Muscle layer of duodenum (tissue), 2 donors: ENCODE measurements at regions not wholly inside any gene's neighbourhood (a gene's known extent, or its start where the extent isn't known, plus 50 kb on each side); places are given as distances from the start of the nearest gene placed in this dataset.

Experiments
- H3K27ac ChIP-seq: one replicate; pipeline ENCODE4 v1.7.0; 2013; ENCODE audit warnings: mild to moderate bottlenecking, low read length
- H3K27me3 ChIP-seq: one replicate; pipeline ENCODE4 v1.7.0; 2013; ENCODE audit warnings: low read depth, mild to moderate bottlenecking, control low read depth, low read length
- H3K36me3 ChIP-seq, 2 donors: one replicate each; pipeline ENCODE4 v1.7.0; 2013; ENCODE audit warnings: low read length in 2 of 2, control low read depth in 1 of 2, mild to moderate bottlenecking in 1 of 2; ENCODE audit not compliant: insufficient read depth in 2 of 2, control insufficient read depth in 1 of 2
- H3K4me1 ChIP-seq, 2 donors: one replicate each; pipeline ENCODE4 v1.7.0; 2013; ENCODE audit warnings: low read length in 2 of 2, mild to moderate bottlenecking in 2 of 2, control low read depth in 1 of 2, moderate library complexity in 1 of 2; ENCODE audit not compliant: insufficient read depth in 2 of 2, control insufficient read depth in 1 of 2
- H3K4me3 ChIP-seq, 2 donors: one replicate each; pipeline ENCODE4 v1.7.0; 2013; ENCODE audit warnings: low read length in 2 of 2, low read depth in 1 of 2, mild to moderate bottlenecking in 1 of 2
- H3K9me3 ChIP-seq, 2 donors: one replicate each; pipeline ENCODE4 v1.7.0; 2013; ENCODE audit warnings: low read length in 2 of 2, control low read depth in 1 of 2, mild to moderate bottlenecking in 1 of 2; ENCODE audit not compliant: control insufficient read depth in 1 of 2
- donor health status: healthy.

- no peak overlapping the region for H3K27ac ChIP-seq
- peaks cover 0 to 3% of the 10 kb centered on the region in 2 donors for H3K9me3 ChIP-seq
Observed at GRCh38 chr9:81408951-81409350, 280.4 kb downstream of the TLE1 start.

GRCh38 chr9:81404931-81405598 lies 284.3 kb downstream of the TLE1 start:
- no peaks in the 10 kb centered on the region for H3K27me3 ChIP-seq
- H3K9me3 ChIP-seq = no peaks in the 10 kb centered on the region
- H3K36me3 ChIP-seq = no peaks in the 10 kb centered on the region
- H3K4me1 ChIP-seq = no peaks in the 10 kb centered on the region
- H3K4me3 ChIP-seq = no peak overlapping the region
- no peak overlapping the region for H3K27ac ChIP-seq

More at GRCh38 chr9:81408951-81409350, 280.4 kb downstream of the TLE1 start:
- Histone ChIP-seq H3K4me1 (no peaks in the 10 kb centered on the region), H3K36me3 (no peaks in the 10 kb centered on the region), H3K27me3 (no peaks in the 10 kb centered on the region), H3K4me3 (no peak overlapping the region)

- Histone ChIP-seq H3K4me3 (no peak overlapping the region), H3K27ac (no peak overlapping the region), H3K4me1 (peaks cover 0 to 33% of the 10 kb centered on the region in 2 donors)
Observed at GRCh38 chr9:81397481-81398381, 291.6 kb downstream of the TLE1 start.

GRCh38 chr9:81396528-81396927 lies 292.8 kb downstream of the TLE1 start:
- Histone ChIP-seq H3K36me3 (no peaks in the 10 kb centered on the region), H3K9me3 (no peaks in the 10 kb centered on the region), H3K4me1 (peaks cover 0 to 33% of the 10 kb centered on the region in 2 donors), H3K27me3 (no peaks in the 10 kb centered on the region), H3K27ac (no peak overlapping the region), H3K4me3 (no peak overlapping the region)

More at GRCh38 chr9:81397481-81398381, 291.6 kb downstream of the TLE1 start:
- H3K36me3 ChIP-seq = no peaks in the 10 kb centered on the region
- no peaks in the 10 kb centered on the region for H3K9me3 ChIP-seq
- H3K27me3 ChIP-seq = no peaks in the 10 kb centered on the region

GRCh38 chr9:81395676-81396054 lies 293.7 kb downstream of the TLE1 start:
- Histone ChIP-seq H3K27me3 (no peaks in the 10 kb centered on the region), H3K36me3 (no peaks in the 10 kb centered on the region), H3K4me1 (peaks cover 0 to 33% of the 10 kb centered on the region in 2 donors), H3K27ac (no peak overlapping the region), H3K4me3 (no peak overlapping the region), H3K9me3 (no peaks in the 10 kb centered on the region)

GRCh38 chr9:81394881-81395675 lies 294.3 kb downstream of the TLE1 start:
- H3K27ac ChIP-seq = no peak overlapping the region
- no peaks in the 10 kb centered on the region for H3K27me3 ChIP-seq
- no peak overlapping the region for H3K4me3 ChIP-seq
- no peaks in the 10 kb centered on the region for H3K9me3 ChIP-seq
- H3K4me1 ChIP-seq = peaks cover 3 to 33% of the 10 kb centered on the region in 2 donors
- no peaks in the 10 kb centered on the region for H3K36me3 ChIP-seq

GRCh38 chr9:81393985-81394811 lies 295.1 kb downstream of the TLE1 start:
- Histone ChIP-seq H3K4me3 (no peak overlapping the region), H3K27me3 (no peaks in the 10 kb centered on the region), H3K9me3 (no peaks in the 10 kb centered on the region), H3K36me3 (no peaks in the 10 kb centered on the region), H3K4me1 (peaks cover 3 to 33% of the 10 kb centered on the region in 2 donors), H3K27ac (peak overlapping the region; percentile 10)

GRCh38 chr9:81391457-81391825 lies 297.9 kb downstream of the TLE1 start:
- no peaks in the 10 kb centered on the region for H3K9me3 ChIP-seq
- H3K4me3 ChIP-seq = no peak overlapping the region
- H3K27ac ChIP-seq = no peak overlapping the region
- no peaks in the 10 kb centered on the region for H3K36me3 ChIP-seq
- H3K27me3 ChIP-seq = no peaks in the 10 kb centered on the region
- peaks cover 3 to 23% of the 10 kb centered on the region in 2 donors for H3K4me1 ChIP-seq

GRCh38 chr9:81390792-81391456 lies 298.4 kb downstream of the TLE1 start:
- Histone ChIP-seq H3K27ac (no peak overlapping the region), H3K36me3 (no peaks in the 10 kb centered on the region), H3K27me3 (no peaks in the 10 kb centered on the region), H3K4me3 (no peak overlapping the region), H3K4me1 (peaks cover 3 to 22% of the 10 kb centered on the region in 2 donors), H3K9me3 (no peaks in the 10 kb centered on the region)

- no peak overlapping the region for H3K4me3 ChIP-seq
- no peak overlapping the region for H3K27ac ChIP-seq
- no peaks in the 10 kb centered on the region for H3K36me3 ChIP-seq
- H3K9me3 ChIP-seq = no peaks in the 10 kb centered on the region
- H3K27me3 ChIP-seq = no peaks in the 10 kb centered on the region
- H3K4me1 ChIP-seq = peaks cover 3 to 9% of the 10 kb centered on the region in 2 donors
Observed at GRCh38 chr9:81389569-81389993, 299.8 kb downstream of the TLE1 start.
